ENCODE measurements at regions not wholly inside any gene's neighbourhood (a gene's known extent, or its start where the extent isn't known, plus 50 kb on each side); places are given as distances from the start of the nearest gene placed in this dataset.

- no peak for TF ChIP-seq EZH2 (IDR thresholded peaks at IDR 0.05; ENCODE audit: insufficient read depth, low read length)
- TF ChIP-seq, protein P1, sequence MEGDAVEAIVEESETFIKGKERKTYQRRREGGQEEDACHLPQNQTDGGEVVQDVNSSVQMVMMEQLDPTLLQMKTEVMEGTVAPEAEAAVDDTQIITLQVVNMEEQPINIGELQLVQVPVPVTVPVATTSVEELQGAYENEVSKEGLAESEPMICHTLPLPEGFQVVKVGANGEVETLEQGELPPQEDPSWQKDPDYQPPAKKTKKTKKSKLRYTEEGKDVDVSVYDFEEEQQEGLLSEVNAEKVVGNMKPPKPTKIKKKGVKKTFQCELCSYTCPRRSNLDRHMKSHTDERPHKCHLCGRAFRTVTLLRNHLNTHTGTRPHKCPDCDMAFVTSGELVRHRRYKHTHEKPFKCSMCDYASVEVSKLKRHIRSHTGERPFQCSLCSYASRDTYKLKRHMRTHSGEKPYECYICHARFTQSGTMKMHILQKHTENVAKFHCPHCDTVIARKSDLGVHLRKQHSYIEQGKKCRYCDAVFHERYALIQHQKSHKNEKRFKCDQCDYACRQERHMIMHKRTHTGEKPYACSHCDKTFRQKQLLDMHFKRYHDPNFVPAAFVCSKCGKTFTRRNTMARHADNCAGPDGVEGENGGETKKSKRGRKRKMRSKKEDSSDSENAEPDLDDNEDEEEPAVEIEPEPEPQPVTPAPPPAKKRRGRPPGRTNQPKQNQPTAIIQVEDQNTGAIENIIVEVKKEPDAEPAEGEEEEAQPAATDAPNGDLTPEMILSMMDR (IDR thresholded peaks at IDR 0.05; ENCODE audit: insufficient read depth, low read depth, low read length): no peak
Observed at GRCh38 chr2:121826036-121826435, 70.6 kb downstream of the TSN start.
